ENCODE measurements at regions not wholly inside any gene's neighbourhood (a gene's known extent, or its start where the extent isn't known, plus 50 kb on each side); places are given as distances from the start of the nearest gene placed in this dataset.
"Not testable (repeated sequence)": the region's sequence is repeated elsewhere in the genome, so short reads cannot be mapped to it uniquely, and the experiment has no call there.

- TF ChIP-seq EZH2phosphoT487 (IDR thresholded peaks at IDR 0.05; ENCODE audit: low read length) (no peak), EZH2 (optimal IDR thresholded peaks at IDR 0.05; ENCODE audit: low read depth, low read length) (no peak), CTCF (IDR thresholded peaks at IDR 0.05; ENCODE audit: low read length) (no peak)
- H3F3A ChIP-seq (ENCODE audit: insufficient read depth, low read length) = no peaks in the 10 kb centered on the region
- no peaks in the 10 kb centered on the region for H4K20me1 ChIP-seq (ENCODE audit: insufficient read depth, low read length)
- no peak overlapping the region for H2AFZ ChIP-seq (ENCODE audit: low read length)
- no peak overlapping the region for H3K4me3 ChIP-seq (ENCODE audit: low read length)
- no peaks in the 10 kb centered on the region for H3K36me3 ChIP-seq (replicated peaks; ENCODE audit: insufficient read depth, low read length)
- H3K9ac ChIP-seq (ENCODE audit: low read length) = no peak overlapping the region
- no peaks in the 10 kb centered on the region for H3K79me2 ChIP-seq (ENCODE audit: low read length)
- DNase-seq = no peak
- no peak overlapping the region for H3K27ac ChIP-seq (ENCODE audit: low read length)
- no peaks in the 10 kb centered on the region for H3K27me3 ChIP-seq (replicated peaks; ENCODE audit: insufficient read depth, low read length)
- no peak overlapping the region for H3K4me2 ChIP-seq (ENCODE audit: low read depth, low read length)
- H3K9me3 ChIP-seq (replicated peaks; ENCODE audit: insufficient read depth, low read length) = no peaks in the 10 kb centered on the region
- H3K9me2 ChIP-seq (replicated peaks; ENCODE audit: insufficient read depth, low read length) = no peaks in the 10 kb centered on the region
- H3K4me1 ChIP-seq (ENCODE audit: low read length) = no peaks in the 10 kb centered on the region
Observed at GRCh38 chr5:57360871-57361270, 121.7 kb downstream of the ACTBL2 start.

- TF ChIP-seq CTCF (IDR thresholded peaks at IDR 0.05; ENCODE audit: low read length) (no peak), EZH2phosphoT487 (IDR thresholded peaks at IDR 0.05; ENCODE audit: low read length) (no peak), EZH2 (optimal IDR thresholded peaks at IDR 0.05; ENCODE audit: low read depth, low read length) (no peak)
- Histone ChIP-seq H3K36me3 (replicated peaks; ENCODE audit: insufficient read depth, low read length) (no peaks in the 10 kb centered on the region), H3K9me2 (replicated peaks; ENCODE audit: insufficient read depth, low read length) (no peaks in the 10 kb centered on the region), H3K79me2 (ENCODE audit: low read length) (no peaks in the 10 kb centered on the region), H3F3A (ENCODE audit: insufficient read depth, low read length) (no peaks in the 10 kb centered on the region), H3K27ac (ENCODE audit: low read length) (no peak overlapping the region), H2AFZ (ENCODE audit: low read length) (no peak overlapping the region), H3K4me2 (ENCODE audit: low read depth, low read length) (no peak overlapping the region), H3K4me3 (ENCODE audit: low read length) (no peak overlapping the region), H3K9ac (ENCODE audit: low read length) (no peak overlapping the region), H3K4me1 (ENCODE audit: low read length) (no peaks in the 10 kb centered on the region), H4K20me1 (ENCODE audit: insufficient read depth, low read length) (no peaks in the 10 kb centered on the region), H3K27me3 (replicated peaks; ENCODE audit: insufficient read depth, low read length) (no peaks in the 10 kb centered on the region), H3K9me3 (replicated peaks; ENCODE audit: insufficient read depth, low read length) (no peaks in the 10 kb centered on the region)
- DNase-seq = no peak
Observed at GRCh38 chr5:57358796-57359592, 123.6 kb downstream of the ACTBL2 start.

GRCh38 chr5:57356850-57357249 is 125.8 kb downstream of the ACTBL2 start:
- not testable (repeated sequence) for H3K79me2 ChIP-seq (ENCODE audit: low read length); H3K9me2 ChIP-seq (replicated peaks; ENCODE audit: insufficient read depth, low read length); DNase-seq; H3F3A ChIP-seq (ENCODE audit: insufficient read depth, low read length); H3K27me3 ChIP-seq (replicated peaks; ENCODE audit: insufficient read depth, low read length); H3K27ac ChIP-seq (ENCODE audit: low read length); H3K9me3 ChIP-seq (replicated peaks; ENCODE audit: insufficient read depth, low read length); H3K9ac ChIP-seq (ENCODE audit: low read length); H3K36me3 ChIP-seq (replicated peaks; ENCODE audit: insufficient read depth, low read length); H4K20me1 ChIP-seq (ENCODE audit: insufficient read depth, low read length); H2AFZ ChIP-seq (ENCODE audit: low read length); H3K4me2 ChIP-seq (ENCODE audit: low read depth, low read length); H3K4me3 ChIP-seq (ENCODE audit: low read length); H3K4me1 ChIP-seq (ENCODE audit: low read length)

GRCh38 chr5:57349214-57349613 is 133.4 kb downstream of the ACTBL2 start:
- no peaks in the 10 kb centered on the region for H3K36me3 ChIP-seq (replicated peaks; ENCODE audit: insufficient read depth, low read length)
- H3K27me3 ChIP-seq (replicated peaks; ENCODE audit: insufficient read depth, low read length) = no peaks in the 10 kb centered on the region
- H4K20me1 ChIP-seq (ENCODE audit: insufficient read depth, low read length) = no peaks in the 10 kb centered on the region
- no peaks in the 10 kb centered on the region for H3F3A ChIP-seq (ENCODE audit: insufficient read depth, low read length)
- H3K9me3 ChIP-seq (replicated peaks; ENCODE audit: insufficient read depth, low read length) = no peaks in the 10 kb centered on the region
- DNase-seq = peak; percentile 31
- H2AFZ ChIP-seq (ENCODE audit: low read length) = no peak overlapping the region
- no peak overlapping the region for H3K9ac ChIP-seq (ENCODE audit: low read length)
- H3K4me3 ChIP-seq (ENCODE audit: low read length) = no peak overlapping the region
- H3K79me2 ChIP-seq (ENCODE audit: low read length) = no peaks in the 10 kb centered on the region
- H3K4me2 ChIP-seq (ENCODE audit: low read depth, low read length) = no peak overlapping the region
- H3K27ac ChIP-seq (ENCODE audit: low read length) = no peak overlapping the region
- no peaks in the 10 kb centered on the region for H3K9me2 ChIP-seq (replicated peaks; ENCODE audit: insufficient read depth, low read length)
- TF ChIP-seq CTCF (IDR thresholded peaks at IDR 0.05; ENCODE audit: low read length) = no peak
- no peak for TF ChIP-seq EZH2phosphoT487 (IDR thresholded peaks at IDR 0.05; ENCODE audit: low read length)
- no peak for TF ChIP-seq EZH2 (optimal IDR thresholded peaks at IDR 0.05; ENCODE audit: low read depth, low read length)
- H3K4me1 ChIP-seq (ENCODE audit: low read length) = no peaks in the 10 kb centered on the region; the same call in 1 of the 2 replicates

All from MM.1S (cell line).